ENCODE measurements at regions not wholly inside any gene's neighbourhood (a gene's known extent, or its start where the extent isn't known, plus 50 kb on each side); places are given as distances from the start of the nearest gene placed in this dataset.

DNA sequence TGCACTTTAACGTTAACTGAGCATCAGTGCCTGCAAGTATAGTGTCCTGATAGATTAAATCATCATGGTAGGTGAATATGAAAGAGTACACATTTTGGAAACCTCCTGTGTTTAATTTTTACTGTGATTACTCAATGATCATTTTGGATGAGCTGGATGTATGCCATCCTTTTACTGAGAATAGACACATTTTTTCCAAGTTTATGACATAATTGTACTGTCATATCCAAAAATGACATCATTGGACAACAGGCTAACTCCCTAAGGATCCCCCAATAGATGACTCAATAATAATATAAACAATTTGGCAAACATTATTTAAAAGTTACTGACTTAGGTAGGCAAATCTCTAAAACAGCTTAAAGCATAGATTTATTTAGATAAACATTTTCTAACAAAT lies 410.8 kb upstream of the REG3G start:
- Mint-ChIP-seq H3K36me3 (ENCODE audit: low read depth) (no peaks in the 10 kb centered on the region), H3K4me3 (no peak overlapping the region), H3K27me3 (ENCODE audit: low read depth) (no peaks in the 10 kb centered on the region), H3K4me1 (ENCODE audit: low read depth) (no peaks in the 10 kb centered on the region), H3K9me3 (ENCODE audit: insufficient read depth) (peaks cover 13% of the 10 kb centered on the region), H3K27ac (no peak overlapping the region)
- CTCF ChIA-PET: no interaction called here
- DNase-seq: no peak
- ATAC-seq: no peak
- POLR2A ChIA-PET: no interaction called here

DNA sequence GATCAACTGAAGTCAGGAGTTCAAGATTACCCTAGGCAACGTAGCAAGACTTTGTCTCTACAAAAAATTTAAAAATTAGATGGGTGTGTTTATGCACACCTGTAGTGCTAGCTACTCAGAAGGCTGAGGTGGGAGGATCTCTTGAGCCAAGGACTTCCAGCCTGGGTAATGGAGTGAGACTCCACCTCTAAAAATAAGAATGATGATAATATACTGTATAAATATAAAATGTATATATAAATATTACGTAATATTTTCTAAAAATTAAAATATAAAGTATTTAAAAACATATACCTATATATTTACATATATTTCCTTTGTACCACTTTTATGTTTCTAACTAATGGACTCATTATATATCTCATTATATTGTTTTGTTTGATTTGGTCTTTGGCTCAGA lies 409.5 kb upstream of the REG3G start:
- Mint-ChIP-seq H3K4me3 (no peak overlapping the region), H3K9me3 (ENCODE audit: insufficient read depth) (peaks cover 13% of the 10 kb centered on the region), H3K27me3 (ENCODE audit: low read depth) (no peaks in the 10 kb centered on the region), H3K36me3 (ENCODE audit: low read depth) (no peaks in the 10 kb centered on the region), H3K27ac (no peak overlapping the region), H3K4me1 (ENCODE audit: low read depth) (no peaks in the 10 kb centered on the region)
- ChIA-PET CTCF (no interaction called here), POLR2A (no interaction called here)
- ATAC-seq: no peak
- no peak for DNase-seq

DNA sequence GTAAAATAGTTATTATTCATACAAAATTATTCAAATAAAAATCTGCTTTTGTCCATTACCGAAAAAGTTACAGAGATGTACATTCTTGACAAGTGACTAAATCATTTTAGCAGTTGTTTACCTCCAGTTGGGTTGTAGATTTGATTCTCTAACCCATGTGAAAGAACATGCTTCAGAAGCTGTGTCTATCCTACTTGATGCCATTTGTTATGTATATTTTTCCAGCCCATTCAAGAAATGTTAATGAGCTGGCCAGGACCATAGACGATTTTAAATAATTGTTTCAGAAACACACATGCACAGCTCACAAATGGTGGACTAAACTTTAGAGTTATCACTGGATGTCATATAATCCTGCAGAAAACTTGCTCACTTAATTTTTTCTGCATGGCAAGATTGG lies 391.1 kb upstream of the REG3G start:
- H3K36me3 Mint-ChIP-seq (ENCODE audit: low read depth): no peaks in the 10 kb centered on the region
- ChIA-PET POLR2A (no interaction called here), CTCF (no interaction called here)
- peaks cover 3% of the 10 kb centered on the region for H3K9me3 Mint-ChIP-seq (ENCODE audit: insufficient read depth)
- no peaks in the 10 kb centered on the region for H3K27me3 Mint-ChIP-seq (ENCODE audit: low read depth)
- ATAC-seq (no peak), DNase-seq (no peak)
- no peak overlapping the region for H3K27ac Mint-ChIP-seq
- H3K4me1 Mint-ChIP-seq (ENCODE audit: low read depth): no peaks in the 10 kb centered on the region
- no peak overlapping the region for H3K4me3 Mint-ChIP-seq

DNA sequence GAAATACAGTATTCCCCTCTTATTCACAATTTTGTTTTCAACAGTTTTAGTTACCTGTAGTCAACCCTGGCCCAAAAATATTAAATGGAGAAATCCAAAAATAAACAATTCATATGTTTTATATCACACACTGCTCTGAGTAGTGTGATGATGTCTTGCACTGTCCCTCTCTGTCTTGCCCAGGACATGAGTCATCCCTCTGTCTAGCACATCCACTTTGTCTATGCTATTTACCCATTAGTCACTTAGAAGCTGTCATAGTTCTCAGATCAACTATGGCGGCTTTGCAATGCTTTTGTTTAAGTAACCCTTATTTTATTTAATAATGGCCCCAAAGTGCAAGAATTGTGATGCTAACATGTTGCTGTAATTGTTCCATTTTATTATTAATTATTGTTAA lies 380.6 kb upstream of the REG3G start:
- ChIA-PET CTCF (no interaction called here), POLR2A (no interaction called here)
- ATAC-seq (no peak), DNase-seq (no peak)
- no peaks in the 10 kb centered on the region for H3K27me3 Mint-ChIP-seq (ENCODE audit: low read depth)
- no peak overlapping the region for H3K4me3 Mint-ChIP-seq
- peaks cover 16% of the 10 kb centered on the region for H3K9me3 Mint-ChIP-seq (ENCODE audit: insufficient read depth)
- H3K4me1 Mint-ChIP-seq (ENCODE audit: low read depth): no peaks in the 10 kb centered on the region
- H3K36me3 Mint-ChIP-seq (ENCODE audit: low read depth): no peaks in the 10 kb centered on the region
- H3K27ac Mint-ChIP-seq: no peak overlapping the region

DNA sequence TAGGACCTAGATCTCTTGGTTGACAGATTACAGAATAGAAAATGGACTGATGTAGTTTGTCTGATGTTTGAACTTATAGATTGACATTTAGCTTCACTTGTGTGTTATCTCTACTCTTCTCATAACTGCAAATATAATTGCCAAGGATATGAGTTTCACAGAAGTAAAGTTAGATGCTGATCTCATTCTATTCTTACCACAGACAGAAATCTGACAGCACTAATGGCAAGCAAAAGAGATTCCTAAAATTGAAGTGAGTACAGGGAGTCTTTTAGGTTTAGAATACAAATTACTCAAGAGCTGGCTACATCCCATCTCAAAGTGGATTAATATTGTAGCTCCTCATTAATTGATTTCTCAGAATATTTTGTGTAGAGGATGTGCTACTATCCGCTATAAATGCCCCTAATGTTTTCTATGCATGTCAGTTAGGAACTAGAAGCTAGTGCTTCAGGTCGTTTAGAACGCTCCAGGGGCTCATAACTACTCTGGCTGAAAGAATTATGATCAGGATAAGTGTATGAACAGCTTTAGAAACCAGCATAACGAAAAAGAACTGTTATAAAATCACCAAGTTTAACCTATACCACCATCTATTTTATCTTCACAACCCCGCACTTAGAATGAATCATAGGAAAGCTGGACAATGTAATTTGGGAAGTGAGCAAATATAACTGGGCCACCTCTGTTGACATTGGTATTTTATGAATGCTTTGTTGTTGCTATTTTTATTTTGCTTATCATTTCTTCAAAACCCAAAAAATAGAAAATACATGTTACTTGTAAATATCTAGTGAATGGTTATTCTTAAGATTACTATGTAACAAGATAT lies 378.8 kb upstream of the REG3G start:
- CTCF ChIA-PET: no interaction called here
- H3K4me1 Mint-ChIP-seq (ENCODE audit: low read depth): no peaks in the 10 kb centered on the region
- no peak overlapping the region for H3K27ac Mint-ChIP-seq
- no peaks in the 10 kb centered on the region for H3K36me3 Mint-ChIP-seq (ENCODE audit: low read depth)
- DNase-seq (no peak), ATAC-seq (no peak)
- no peak overlapping the region for H3K4me3 Mint-ChIP-seq
- POLR2A ChIA-PET: no interaction called here
- no peaks in the 10 kb centered on the region for H3K27me3 Mint-ChIP-seq (ENCODE audit: low read depth)
- peaks cover 19% of the 10 kb centered on the region for H3K9me3 Mint-ChIP-seq (ENCODE audit: insufficient read depth)

DNA sequence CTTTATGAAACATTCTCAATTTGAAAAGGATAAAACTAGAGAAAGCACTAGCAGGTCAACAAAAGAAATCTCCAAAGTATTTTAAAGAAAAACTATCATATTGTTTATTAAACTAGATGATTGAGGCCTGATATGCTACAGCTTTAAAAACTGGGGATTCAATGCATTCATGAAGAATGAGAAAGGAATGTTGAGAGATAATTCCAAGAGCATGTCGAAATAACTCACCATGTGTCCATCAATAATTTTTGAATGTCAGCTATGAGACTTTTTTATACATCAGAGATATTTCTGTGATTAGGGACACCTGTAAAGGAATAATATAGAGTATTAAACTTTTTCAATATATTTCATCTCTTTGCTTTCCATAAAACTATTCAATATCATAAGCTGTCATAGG lies 376.9 kb upstream of the REG3G start:
- CTCF ChIA-PET: no interaction called here
- no peaks in the 10 kb centered on the region for H3K27me3 Mint-ChIP-seq (ENCODE audit: low read depth)
- no peak overlapping the region for H3K4me3 Mint-ChIP-seq

DNA sequence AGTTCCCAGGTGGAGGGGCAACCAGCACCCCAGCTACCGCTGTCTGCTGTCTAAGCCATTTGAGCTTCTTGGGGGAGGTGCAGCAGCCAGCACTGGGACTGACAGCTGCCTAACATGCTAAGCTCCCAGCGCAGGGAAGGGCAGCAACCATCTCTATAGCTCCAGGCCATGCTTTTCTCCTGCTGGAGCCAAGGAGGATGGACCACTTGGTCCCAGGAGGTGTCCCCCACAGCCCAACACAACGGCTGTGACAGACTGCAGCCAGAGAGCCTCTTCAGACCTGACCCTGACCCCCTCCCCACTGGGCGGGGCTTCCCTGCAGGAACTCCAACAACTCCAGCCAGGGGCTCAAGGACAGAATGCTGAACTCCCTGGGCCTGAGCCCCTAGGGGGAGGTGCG lies 370.6 kb upstream of the REG3G start:
- ATAC-seq: no peak
- ChIA-PET POLR2A (no interaction called here), CTCF (no interaction called here)
- Mint-ChIP-seq H3K36me3 (ENCODE audit: low read depth) (no peaks in the 10 kb centered on the region), H3K4me1 (ENCODE audit: low read depth) (no peaks in the 10 kb centered on the region), H3K4me3 (no peak overlapping the region), H3K27me3 (ENCODE audit: low read depth) (no peaks in the 10 kb centered on the region), H3K27ac (no peak overlapping the region), H3K9me3 (ENCODE audit: insufficient read depth) (peaks cover 17% of the 10 kb centered on the region)
- DNase-seq: no peak

More for the DNA sequence above, 376.9 kb upstream of the REG3G start:
- POLR2A ChIA-PET: no interaction called here
- no peaks in the 10 kb centered on the region for H3K36me3 Mint-ChIP-seq (ENCODE audit: low read depth)
- no peak for ATAC-seq
- no peak for DNase-seq
- H3K4me1 Mint-ChIP-seq (ENCODE audit: low read depth): no peaks in the 10 kb centered on the region
- peaks cover 19% of the 10 kb centered on the region for H3K9me3 Mint-ChIP-seq (ENCODE audit: insufficient read depth)
- no peak overlapping the region for H3K27ac Mint-ChIP-seq

DNA sequence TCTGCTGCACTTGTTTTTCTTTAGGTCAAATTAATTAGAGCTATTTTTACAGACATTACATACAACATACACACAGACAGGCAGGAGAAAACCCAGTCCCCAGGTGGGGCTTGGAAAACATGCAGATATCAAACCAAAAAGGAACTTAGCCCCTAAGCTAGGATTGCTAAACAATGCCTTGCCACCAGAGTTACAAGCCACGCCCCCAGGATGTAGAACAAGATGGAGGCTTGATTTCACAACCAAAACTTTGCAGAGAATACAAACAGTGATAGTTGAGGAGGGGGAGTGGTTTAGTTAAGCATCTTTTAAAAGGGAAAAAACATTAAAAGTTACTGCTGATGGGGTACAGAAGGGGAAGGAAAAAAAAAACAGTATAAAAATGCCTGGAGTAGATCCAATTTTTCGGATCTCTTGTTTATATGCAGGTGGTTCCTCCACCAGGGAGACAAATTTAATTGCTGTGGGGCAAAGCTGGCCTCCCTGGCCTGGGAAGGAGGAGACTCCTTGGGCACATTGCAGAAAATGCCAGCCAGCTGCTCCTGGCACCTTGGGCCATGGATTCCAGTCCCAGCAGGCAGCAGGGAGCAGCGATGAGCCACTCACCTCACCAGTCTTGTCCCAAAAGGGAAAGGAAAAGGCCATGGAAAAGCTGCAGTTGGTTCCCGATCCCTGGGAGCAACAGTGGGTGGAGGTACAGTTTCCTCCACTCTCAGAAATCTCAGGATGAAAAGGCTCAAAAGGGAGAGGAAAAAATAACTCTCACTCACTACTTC lies 348.4 kb upstream of the REG3G start:
- H3K4me3 Mint-ChIP-seq: no peak overlapping the region
- DNase-seq (no peak), ATAC-seq (no peak)
- no peaks in the 10 kb centered on the region for H3K4me1 Mint-ChIP-seq (ENCODE audit: low read depth)
- CTCF ChIA-PET: no interaction called here
- no peaks in the 10 kb centered on the region for H3K27me3 Mint-ChIP-seq (ENCODE audit: low read depth)
- H3K27ac Mint-ChIP-seq: no peak overlapping the region
- no peaks in the 10 kb centered on the region for H3K36me3 Mint-ChIP-seq (ENCODE audit: low read depth)
- peaks cover 6% of the 10 kb centered on the region for H3K9me3 Mint-ChIP-seq (ENCODE audit: insufficient read depth)
- POLR2A ChIA-PET: no interaction called here

DNA sequence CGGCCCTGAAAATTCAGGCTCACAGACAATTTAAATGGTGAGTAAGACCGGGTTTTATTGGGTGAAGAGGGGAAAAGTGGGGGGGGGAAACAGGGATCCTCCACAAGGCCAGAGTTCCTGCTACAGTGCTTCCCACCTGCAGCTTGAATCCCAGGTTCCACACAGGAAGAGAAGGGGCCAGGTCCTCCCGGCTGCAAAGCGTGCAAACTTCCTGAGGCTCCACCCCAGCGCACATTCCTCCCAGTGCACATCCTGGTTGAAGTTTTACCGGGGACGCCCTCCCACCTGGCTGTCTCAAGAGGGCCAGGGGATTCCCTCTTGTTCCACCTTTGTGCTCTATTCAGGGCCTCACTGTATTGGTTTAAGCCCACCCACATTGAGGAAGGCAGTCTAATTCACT lies 347.7 kb upstream of the REG3G start:
- CTCF ChIA-PET: no interaction called here
- DNase-seq (no peak), ATAC-seq (no peak)
- POLR2A ChIA-PET: no interaction called here
- Mint-ChIP-seq H3K9me3 (ENCODE audit: insufficient read depth) (peaks cover 6% of the 10 kb centered on the region), H3K4me3 (no peak overlapping the region), H3K27ac (no peak overlapping the region), H3K27me3 (ENCODE audit: low read depth) (no peaks in the 10 kb centered on the region), H3K36me3 (ENCODE audit: low read depth) (no peaks in the 10 kb centered on the region), H3K4me1 (ENCODE audit: low read depth) (no peaks in the 10 kb centered on the region)

DNA sequence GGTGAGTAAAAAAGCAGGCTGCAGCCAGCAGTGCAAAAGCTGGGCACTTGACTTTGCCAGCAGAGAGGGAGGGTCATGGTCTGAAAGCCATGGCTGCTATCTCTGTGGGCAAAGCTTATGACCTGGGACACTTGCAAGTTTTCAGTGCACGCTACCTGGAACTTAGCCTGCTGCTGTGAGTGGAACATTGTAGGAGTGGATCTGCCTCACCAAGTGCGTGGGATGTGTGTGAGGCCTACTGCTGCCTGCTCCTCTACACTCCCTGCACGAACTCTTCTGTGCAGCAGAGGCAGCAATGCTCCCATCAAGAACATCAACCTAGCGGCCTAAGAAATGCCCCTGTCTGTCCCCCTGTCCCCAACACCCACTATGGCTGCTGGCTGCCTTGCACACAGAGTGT lies 344.1 kb upstream of the REG3G start:
- POLR2A ChIA-PET: no interaction called here
- DNase-seq (no peak), ATAC-seq (no peak)
- Mint-ChIP-seq H3K4me3 (no peak overlapping the region), H3K4me1 (ENCODE audit: low read depth) (no peaks in the 10 kb centered on the region), H3K27me3 (ENCODE audit: low read depth) (no peaks in the 10 kb centered on the region), H3K9me3 (ENCODE audit: insufficient read depth) (peaks cover 18% of the 10 kb centered on the region), H3K36me3 (ENCODE audit: low read depth) (no peaks in the 10 kb centered on the region), H3K27ac (no peak overlapping the region)
- CTCF ChIA-PET: no interaction called here

DNA sequence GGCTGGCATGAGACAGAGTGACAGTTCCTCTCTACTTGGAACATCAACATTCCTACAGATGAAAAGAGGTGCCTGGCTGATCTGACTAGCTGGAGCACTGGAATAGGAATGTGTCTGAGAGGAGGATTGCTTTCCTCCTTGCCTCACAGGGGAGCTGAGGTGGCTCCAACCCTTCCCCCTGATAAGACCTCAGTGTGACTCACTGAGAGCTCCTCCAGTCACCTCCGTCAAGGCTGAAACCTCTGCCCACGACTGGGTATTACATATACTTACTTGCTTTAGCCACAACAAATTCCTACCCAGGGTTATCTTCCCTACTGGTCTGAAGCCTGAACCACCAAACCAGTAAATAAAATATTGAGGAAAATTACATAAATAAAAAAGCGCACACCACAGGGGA lies 342.7 kb upstream of the REG3G start:
- H3K36me3 Mint-ChIP-seq (ENCODE audit: low read depth): no peaks in the 10 kb centered on the region
- DNase-seq: no peak
- ATAC-seq: no peak
- H3K4me3 Mint-ChIP-seq: no peak overlapping the region
- H3K27ac Mint-ChIP-seq: no peak overlapping the region
- H3K4me1 Mint-ChIP-seq (ENCODE audit: low read depth): no peaks in the 10 kb centered on the region
- CTCF ChIA-PET: no interaction called here
- H3K27me3 Mint-ChIP-seq (ENCODE audit: low read depth): no peaks in the 10 kb centered on the region
- POLR2A ChIA-PET: no interaction called here
- H3K9me3 Mint-ChIP-seq (ENCODE audit: insufficient read depth): peaks cover 20% of the 10 kb centered on the region

DNA sequence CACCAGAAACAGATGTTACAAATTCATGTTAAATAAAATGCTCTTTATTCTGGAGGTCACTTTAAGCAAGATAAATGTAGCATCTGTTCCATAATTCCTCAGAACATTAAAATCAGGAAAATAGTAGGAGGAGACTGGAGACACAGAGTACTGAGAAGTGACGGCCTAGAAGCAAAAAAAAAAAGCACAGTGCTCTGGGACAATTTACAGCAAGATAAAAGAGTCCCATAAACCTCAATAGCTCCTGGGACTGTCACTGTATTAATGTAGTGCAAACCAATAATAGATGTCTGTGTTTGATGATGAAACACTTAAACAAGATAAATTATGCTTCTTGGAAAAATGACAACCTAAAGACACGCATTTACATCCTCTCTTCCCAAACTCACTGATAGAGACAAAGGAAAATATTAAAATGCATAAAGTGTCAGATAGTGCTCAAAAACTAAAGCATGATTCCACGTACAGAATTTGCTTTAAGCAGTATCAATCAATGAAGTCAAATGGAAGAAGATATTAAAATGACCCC lies 338.8 kb upstream of the REG3G start:
- H3K9me3 Mint-ChIP-seq (ENCODE audit: insufficient read depth): peaks cover 20% of the 10 kb centered on the region
- H3K4me3 Mint-ChIP-seq: no peak overlapping the region
- no peaks in the 10 kb centered on the region for H3K27me3 Mint-ChIP-seq (ENCODE audit: low read depth)
- ChIA-PET CTCF (no interaction called here), POLR2A (no interaction called here)
- ATAC-seq (no peak), DNase-seq (no peak)
- no peaks in the 10 kb centered on the region for H3K36me3 Mint-ChIP-seq (ENCODE audit: low read depth)
- no peaks in the 10 kb centered on the region for H3K4me1 Mint-ChIP-seq (ENCODE audit: low read depth)
- H3K27ac Mint-ChIP-seq: no peak overlapping the region

Data from activated CD8-positive, alpha-beta T cell treated with anti-CD3 and anti-CD28 coated beads, Interleukin-2, amount 10 ng/mL, durations not matched to agents 7 days and 5 days (primary cell).